ENCODE measurements at regions not wholly inside any gene's neighbourhood (a gene's known extent, or its start where the extent isn't known, plus 50 kb on each side); places are given as distances from the start of the nearest gene placed in this dataset.

- no peak for DNase-seq (ENCODE audit: low spot score)
Observed at GRCh38 chr1:90780981-90781380, 63.9 kb upstream of the BARHL2 start.

DNA sequence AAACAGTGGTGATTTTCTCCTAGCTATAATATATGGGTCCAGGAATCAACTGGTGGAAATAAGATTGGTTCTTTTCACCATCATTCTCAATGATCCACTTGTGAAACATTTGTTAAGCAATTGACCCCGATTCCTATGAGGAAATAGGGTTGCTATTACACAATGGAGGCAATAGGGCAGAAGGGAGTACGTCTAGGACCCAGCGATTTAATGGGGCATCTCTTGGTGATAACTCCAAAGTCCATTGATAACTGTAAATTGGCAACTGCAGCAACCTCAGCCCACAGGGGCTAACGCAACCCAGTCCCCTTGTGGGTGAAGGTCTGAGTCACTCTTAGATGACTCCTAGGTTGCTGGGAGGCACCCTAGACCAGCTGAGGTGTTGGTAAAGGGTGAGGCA, 62.5 kb upstream of the BARHL2 start:
- no peak for DNase-seq (ENCODE audit: low spot score)

DNA sequence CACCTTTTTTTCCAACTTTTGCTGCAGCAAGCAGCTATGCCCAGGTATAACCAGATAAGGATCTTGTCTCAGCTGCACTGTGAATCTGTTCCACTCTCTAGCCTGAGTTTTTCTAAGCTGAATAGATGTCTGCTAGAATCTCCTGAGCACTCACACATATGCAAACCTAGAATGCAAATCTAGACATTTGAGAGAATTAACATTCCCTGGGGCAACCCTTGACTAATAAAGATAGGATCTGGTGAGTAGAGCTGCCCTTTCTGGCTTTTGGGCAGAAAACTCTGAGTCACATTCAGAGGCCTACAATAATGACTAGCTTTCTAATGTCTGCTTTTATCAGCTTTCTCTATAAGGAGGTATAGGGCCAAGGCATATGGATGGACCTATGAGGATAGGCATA, 61.4 kb upstream of the BARHL2 start:
- no peak for DNase-seq (ENCODE audit: low spot score)

GRCh38 chr1:90773812-90774211, 56.7 kb upstream of the BARHL2 start:
- no peak for DNase-seq (ENCODE audit: low spot score)

GRCh38 chr1:90768826-90769225, 51.7 kb upstream of the BARHL2 start:
- no peak for DNase-seq (ENCODE audit: low spot score)

DNA sequence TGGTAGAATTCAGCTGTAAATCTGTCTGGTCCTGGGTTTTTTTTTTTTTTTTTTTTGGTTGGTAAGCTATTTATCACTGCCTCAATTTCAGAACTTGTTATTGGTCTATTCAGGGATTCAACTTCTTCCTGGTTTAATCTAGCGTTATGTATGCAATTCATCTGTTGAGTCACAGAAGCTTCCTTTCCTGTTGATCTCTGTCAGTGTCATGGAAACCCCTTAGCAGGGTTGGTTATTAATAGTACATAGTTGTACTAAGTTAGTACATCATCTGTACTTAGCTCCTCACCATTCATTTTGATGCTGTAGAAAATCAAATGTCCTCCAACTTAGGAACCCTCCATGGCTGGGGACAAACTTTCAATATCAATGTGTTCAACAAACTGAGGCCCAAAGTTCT, 51.0 kb upstream of the BARHL2 start:
- no peak for DNase-seq (ENCODE audit: low spot score)

Measured in Ammon's horn (tissue), 1 donor.